Panc1 (cell line): ENCODE measurements at regions not wholly inside any gene's neighbourhood (a gene's known extent, or its start where the extent isn't known, plus 50 kb on each side); places are given as distances from the start of the nearest gene placed in this dataset.

Experiments used
- ATAC-seq: fragments of 200-7000 bp; cut with Tn5 transposase; 2 replicates; pipeline ENCODE4 v1.9.1; 2020; ENCODE audit warnings: mild to moderate bottlenecking, moderate library complexity
- BruUV-seq: library from RNA; stranded (reverse); fragments of 400-500 nt; replicated peaks from 2 replicates; lab custom pipeline; 2021; lab: Mats Ljungman, UMichigan
- CTCF ChIA-PET: fragments of 300-600 bp; sonication (Branson Sonifier 250); formaldehyde crosslinking; loops from one replicate; lab custom pipeline; 2022; ENCODE audit warnings: antibody characterized with exemption; lab: Charles Lee
- POLR2A ChIA-PET: fragments of 300-600 bp; sonication (Branson Sonifier 250); formaldehyde crosslinking; loops from one replicate; lab custom pipeline; 2022; ENCODE audit warnings: antibody characterized with exemption; lab: Charles Lee
- DNase-seq: peaks from one replicate; pipeline ENCODE4 v3.0.0-alpha.2; 2010; ENCODE audit warnings: low read depth, low spot score
- H3K27ac ChIP-seq: 2 replicates; pipeline ENCODE4 v1.5.1; 2011; ENCODE audit warnings: mild to moderate bottlenecking, low read length, inconsistent platforms
- H3K27me3 ChIP-seq: fragments of 200-500 bp; sonication (Bioruptor generic); 2 replicates; pipeline ENCODE4 v1.6.0; 2014; ENCODE audit warnings: low read length, inconsistent platforms; ENCODE audit not compliant: control insufficient read depth, insufficient read depth
- H3K36me3 ChIP-seq: fragments of 200-500 bp; sonication (Bioruptor generic); 2 replicates; pipeline ENCODE4 v1.5.1; 2014; ENCODE audit warnings: inconsistent platforms, mild to moderate bottlenecking, low read length, moderate library complexity; ENCODE audit not compliant: control insufficient read depth, insufficient read depth
- H3K4me1 ChIP-seq: 2 replicates; pipeline ENCODE4 v1.5.1; 2011; ENCODE audit warnings: inconsistent platforms, mild to moderate bottlenecking, low read length, moderate library complexity; ENCODE audit not compliant: control insufficient read depth, insufficient read depth
- H3K4me3 ChIP-seq, 2 experiments: 2 replicates each; pipeline ENCODE4 v1.5.1; 2011 to 2012; ENCODE audit warnings: low read depth in 2 of 2, low read length in 2 of 2, mild to moderate bottlenecking in 2 of 2, inconsistent platforms in 1 of 2, moderate library complexity in 1 of 2
- H3K9me3 ChIP-seq: fragments of 200-500 bp; sonication (Bioruptor generic); 2 replicates; pipeline ENCODE4 v1.5.1; 2014; ENCODE audit warnings: low read depth, mild to moderate bottlenecking, inconsistent platforms, low read length, moderate library complexity; ENCODE audit not compliant: control insufficient read depth, insufficient read depth
- CTCF ChIP-seq: fragments of 450-650 bp; IDR thresholded peaks from 2 replicates; pipeline ENCODE4 v1.5.1; 2017; ENCODE audit warnings: mild to moderate bottlenecking
- POLR2AphosphoS5 ChIP-seq: IDR thresholded peaks from 2 replicates; pipeline ENCODE4 v1.6.1; 2012; ENCODE audit warnings: mild to moderate bottlenecking, low read depth, low read length, moderate library complexity
- REST ChIP-seq, 2 experiments: IDR thresholded peaks; 2 replicates each; pipeline ENCODE4 v1.6.1; 2011 to 2012; ENCODE audit warnings: low read depth in 2 of 2, control low read depth in 1 of 2, low read length in 1 of 2, mild to moderate bottlenecking in 1 of 2, moderate library complexity in 1 of 2; ENCODE audit not compliant: insufficient read depth in 1 of 2
- SIN3A ChIP-seq: IDR thresholded peaks from 2 replicates; pipeline ENCODE4 v1.6.1; 2012; ENCODE audit warnings: low read depth, mild to moderate bottlenecking, low read length, moderate library complexity, borderline replicate concordance; ENCODE audit not compliant: insufficient read depth
- TCF7L2 ChIP-seq: IDR thresholded peaks from 2 replicates; pipeline ENCODE4 v1.6.1; 2011; ENCODE audit warnings: mild to moderate bottlenecking, low read depth, low read length, inconsistent platforms
- in situ Hi-C: cut with HindIII; loops from 2 replicates; pipeline ENCODE4 v1.10.0; 2016; ENCODE audit warnings: low sequenced_read_pairs, low pct_unique_long_range_greater_than_20kb
- intact Hi-C: fragments of 100-400 bp; cut with micrococcal nuclease; formaldehyde crosslinking; loops from one replicate; pipeline ENCODE4 v1.10.0; 2022; ENCODE audit not compliant: unreplicated experiment

GRCh38 chr10:64173826-64174225 is 652.6 kb downstream of the REEP3 start:
- TF ChIP-seq TCF7L2 = no peak
- no peak for TF ChIP-seq REST (IDR thresholded peaks at IDR 0.05; ENCODE audit: insufficient read depth in 1 of 2, low read depth in 2 of 2, low read length in 1 of 2)
- no peak for TF ChIP-seq CTCF
- TF ChIP-seq POLR2AphosphoS5 = no peak
- TF ChIP-seq SIN3A = no peak
- in situ Hi-C loops = no loop called here
- Histone ChIP-seq H3K27ac (no peak overlapping the region), H3K9me3 (no peaks in the 10 kb centered on the region), H3K4me3 (no peak overlapping the region), H3K27me3 (no peaks in the 10 kb centered on the region), H3K36me3 (no peaks in the 10 kb centered on the region), H3K4me1 (no peaks in the 10 kb centered on the region)
- ATAC-seq (no peak), DNase-seq (no peak)
- no TSS peak for BruUV-seq
- CTCF ChIA-PET = no interaction called here
- intact Hi-C loops = no loop called here
- POLR2A ChIA-PET = no interaction called here

- H3K9me3 ChIP-seq = no peaks in the 10 kb centered on the region
- no peaks in the 10 kb centered on the region for H3K27me3 ChIP-seq
- ATAC-seq = no peak
- TF ChIP-seq REST (IDR thresholded peaks at IDR 0.05; ENCODE audit: insufficient read depth in 1 of 2, low read depth in 2 of 2, low read length in 1 of 2) (no peak), CTCF (no peak), POLR2AphosphoS5 (no peak), TCF7L2 (no peak), SIN3A (no peak)
- ChIA-PET POLR2A (no interaction called here), CTCF (no interaction called here)
- no TSS peak for BruUV-seq
- no peak overlapping the region for H3K27ac ChIP-seq
- intact Hi-C loops (no loop called here), in situ Hi-C loops (no loop called here)
- no peak overlapping the region for H3K4me3 ChIP-seq
- H3K36me3 ChIP-seq = no peaks in the 10 kb centered on the region
- no peak for DNase-seq
- no peaks in the 10 kb centered on the region for H3K4me1 ChIP-seq
Measured at GRCh38 chr10:64174666-64175255, 653.6 kb downstream of the REEP3 start.
